ENCODE measurements at regions not wholly inside any gene's neighbourhood (a gene's known extent, or its start where the extent isn't known, plus 50 kb on each side); places are given as distances from the start of the nearest gene placed in this dataset.

GRCh38 chr1:67582625-67583461, 102.2 kb upstream of the GADD45A start:
- Histone ChIP-seq H3K4me1 (no peaks in the 10 kb centered on the region), H3K36me3 (no peaks in the 10 kb centered on the region), H3K4me3 (ENCODE audit: low read depth, low read length) (no peak overlapping the region), H3K9me3 (no peaks in the 10 kb centered on the region), H3K27me3 (no peaks in the 10 kb centered on the region)
- no peak for DNase-seq
- TF ChIP-seq CTCF (IDR thresholded peaks at IDR 0.05; ENCODE audit: low read depth, low read length), result no peak

- no peaks in the 10 kb centered on the region for H3K27me3 ChIP-seq
- no peak for TF ChIP-seq CTCF (IDR thresholded peaks at IDR 0.05; ENCODE audit: low read depth, low read length)
- no peak for DNase-seq
- H3K4me3 ChIP-seq (ENCODE audit: low read depth, low read length), result no peak overlapping the region
- no peaks in the 10 kb centered on the region for H3K36me3 ChIP-seq
- no peaks in the 10 kb centered on the region for H3K9me3 ChIP-seq
- H3K4me1 ChIP-seq, result no peaks in the 10 kb centered on the region
These were observed 101.5 kb upstream of the GADD45A start for GRCh38 chr1:67583462-67583950.

- H3K4me3 ChIP-seq (ENCODE audit: low read depth, low read length), result no peak overlapping the region
- no peak for DNase-seq
- TF ChIP-seq CTCF (IDR thresholded peaks at IDR 0.05; ENCODE audit: low read depth, low read length), result no peak
- no peaks in the 10 kb centered on the region for H3K4me1 ChIP-seq
- no peaks in the 10 kb centered on the region for H3K36me3 ChIP-seq
- H3K27me3 ChIP-seq, result no peaks in the 10 kb centered on the region
- no peaks in the 10 kb centered on the region for H3K9me3 ChIP-seq
These were observed 100.1 kb upstream of the GADD45A start for GRCh38 chr1:67584938-67585337.

GRCh38 chr1:67586596-67586995, 98.4 kb upstream of the GADD45A start:
- no peaks in the 10 kb centered on the region for H3K36me3 ChIP-seq
- H3K4me3 ChIP-seq (ENCODE audit: low read depth, low read length), result no peak overlapping the region
- no peaks in the 10 kb centered on the region for H3K9me3 ChIP-seq
- no peak for TF ChIP-seq CTCF (IDR thresholded peaks at IDR 0.05; ENCODE audit: low read depth, low read length)
- no peaks in the 10 kb centered on the region for H3K27me3 ChIP-seq
- H3K4me1 ChIP-seq, result no peaks in the 10 kb centered on the region
- no peak for DNase-seq

GRCh38 chr1:67588178-67588855, 96.7 kb upstream of the GADD45A start:
- Histone ChIP-seq H3K9me3 (no peaks in the 10 kb centered on the region), H3K4me1 (no peaks in the 10 kb centered on the region), H3K36me3 (no peaks in the 10 kb centered on the region), H3K4me3 (ENCODE audit: low read depth, low read length) (no peak overlapping the region), H3K27me3 (no peaks in the 10 kb centered on the region)
- TF ChIP-seq CTCF (IDR thresholded peaks at IDR 0.05; ENCODE audit: low read depth, low read length), result no peak
- DNase-seq, result no peak

All from BE2C (cell line).